ENCODE measurements at regions not wholly inside any gene's neighbourhood (a gene's known extent, or its start where the extent isn't known, plus 50 kb on each side); places are given as distances from the start of the nearest gene placed in this dataset.

- POLR2A ChIA-PET = no interaction called here
- H3K4me3 ChIP-seq (ENCODE audit: low read depth, low read length) = no peak overlapping the region
- TF ChIP-seq REPIN1 (tag by site-specific recombination; IDR thresholded peaks at IDR 0.05; ENCODE audit: low read depth) (no peak), ZNF175 (tag by site-specific recombination; IDR thresholded peaks at IDR 0.05) (no peak), EGR2 (tag by site-specific recombination; IDR thresholded peaks at IDR 0.05; ENCODE audit: low read depth) (no peak), ZNF211 (tag by site-specific recombination; IDR thresholded peaks at IDR 0.05; ENCODE audit: low read depth) (no peak), YY2 (tag by site-specific recombination; IDR thresholded peaks at IDR 0.05) (no peak), ZFHX2 (tag by site-specific recombination; conservative IDR thresholded peaks at IDR 0.05) (no peak), SETDB1 (IDR thresholded peaks at IDR 0.05; ENCODE audit: insufficient read length, low read length) (no peak), ZNF747 (tag by site-specific recombination; IDR thresholded peaks at IDR 0.05) (no peak), REST (tag by site-specific recombination; IDR thresholded peaks at IDR 0.05) (no peak), KLF1 (tag by site-specific recombination; IDR thresholded peaks at IDR 0.05) (no peak), ZNF560 (tag by site-specific recombination; IDR thresholded peaks at IDR 0.05; ENCODE audit: borderline replicate concordance) (no peak), GFI1B (tag by site-specific recombination; IDR thresholded peaks at IDR 0.05) (no peak), ZNF274 (IDR thresholded peaks at IDR 0.05; ENCODE audit: low read length) (no peak), ZNF274 (tag by site-specific recombination; IDR thresholded peaks at IDR 0.05; ENCODE audit: borderline replicate concordance) (no peak), GLIS1 (tag by site-specific recombination; IDR thresholded peaks at IDR 0.05) (no peak), ZNF324 (tag by site-specific recombination; IDR thresholded peaks at IDR 0.05) (no peak), ZNF221 (tag by site-specific recombination; IDR thresholded peaks at IDR 0.05; ENCODE audit: borderline replicate concordance) (no peak), ZNF16 (tag by site-specific recombination; IDR thresholded peaks at IDR 0.05; ENCODE audit: low read depth) (no peak), ZEB2 (tag by site-specific recombination; IDR thresholded peaks at IDR 0.05) (no peak)
- H3K36me3 ChIP-seq (ENCODE audit: control insufficient read depth in 2 of 2, insufficient read depth in 1 of 2, low read length in 2 of 2) = no peaks in the 10 kb centered on the region
- no peaks in the 10 kb centered on the region for H3K4me1 ChIP-seq (ENCODE audit: control insufficient read depth, insufficient read depth, low read length)
- CTCF ChIA-PET = no interaction called here
- H3K27ac ChIP-seq (ENCODE audit: extremely low read depth, low read depth, low read length) = no peak overlapping the region
- H3K9me3 ChIP-seq (ENCODE audit: control insufficient read depth, insufficient read depth, low read depth, low read length) = no peaks in the 10 kb centered on the region
Measured at GRCh38 chr2:144896341-144896740, 376.4 kb upstream of the ZEB2 start.

- Histone ChIP-seq H3K27ac (ENCODE audit: extremely low read depth, low read depth, low read length) (no peak overlapping the region), H3K4me3 (ENCODE audit: low read depth, low read length) (no peak overlapping the region), H3K36me3 (ENCODE audit: control insufficient read depth in 2 of 2, insufficient read depth in 1 of 2, low read length in 2 of 2) (no peaks in the 10 kb centered on the region), H3K9me3 (ENCODE audit: control insufficient read depth, insufficient read depth, low read depth, low read length) (no peaks in the 10 kb centered on the region), H3K4me1 (ENCODE audit: control insufficient read depth, insufficient read depth, low read length) (no peaks in the 10 kb centered on the region)
- TF ChIP-seq ZFHX2 (tag by site-specific recombination; conservative IDR thresholded peaks at IDR 0.05) (no peak), ZSCAN30 (tag by site-specific recombination; IDR thresholded peaks at IDR 0.05) (no peak), ZXDB (tag by site-specific recombination; IDR thresholded peaks at IDR 0.05) (no peak), ZNF311 (tag by site-specific recombination; IDR thresholded peaks at IDR 0.05; ENCODE audit: borderline replicate concordance) (no peak), PBX3 (CRISPR knock-in tag; IDR thresholded peaks at IDR 0.05) (no peak), ZNF585B (tag by site-specific recombination; IDR thresholded peaks at IDR 0.05) (no peak), FEZF1 (tag by site-specific recombination; IDR thresholded peaks at IDR 0.05) (no peak)
- CTCF ChIA-PET = no interaction called here
- POLR2A ChIA-PET = no interaction called here
Measured at GRCh38 chr2:144894612-144895599, 375.0 kb upstream of the ZEB2 start.

All from HEK293 (cell line).